HCT116 (cell line): ENCODE measurements at regions not wholly inside any gene's neighbourhood (a gene's known extent, or its start where the extent isn't known, plus 50 kb on each side); places are given as distances from the start of the nearest gene placed in this dataset.

Source experiments
- ATAC-seq: fragments of 200-7000 bp; cut with Tn5 transposase; 2 replicates; pipeline ENCODE4 v1.9.1; 2020; ENCODE audit warnings: mild to moderate bottlenecking, moderate library complexity
- BruUV-seq: library from RNA; stranded (reverse); fragments of 400-500 nt; replicated peaks from 2 replicates; lab custom pipeline; 2021; lab: Mats Ljungman, UMichigan
- CTCF ChIA-PET: fragments of 300-600 bp; sonication (Branson Sonifier 250); formaldehyde crosslinking; loops from one replicate; lab custom pipeline; 2021; ENCODE audit warnings: antibody characterized with exemption; lab: Charles Lee
- POLR2A ChIA-PET: fragments of 300-600, 350-600 bp; sonication (Branson Sonifier 250); formaldehyde crosslinking; loops from one replicate; lab custom pipeline; 2021; ENCODE audit warnings: antibody characterized with exemption; lab: Charles Lee
- RAD21 ChIA-PET, 2 experiments: fragments of 300-600 bp; sonication (Branson Sonifier 250); formaldehyde crosslinking; loops; one replicate each; lab custom pipeline; 2023; ENCODE audit warnings: low total read pairs in 2 of 2; ENCODE audit not compliant: uncharacterized antibody in 2 of 2, unreplicated experiment in 2 of 2, low non-redundant PET in 1 of 2; lab: Charles Lee
- DNase-seq: peaks from one replicate; pipeline ENCODE4 v3.0.0-alpha.2; 2010; ENCODE audit warnings: low read depth, low spot score
- H2AFZ ChIP-seq: fragments of 200-600 bp; shearing (Covaris generic), sonication (generic); 2 replicates; pipeline ENCODE4 v1.6.1; 2017; ENCODE audit warnings: low read depth, mixed run types, mixed read lengths, antibody characterized with exemption, low read length; ENCODE audit not compliant: poor library complexity, severe bottlenecking
- H3K27ac ChIP-seq: 2 replicates; pipeline ENCODE4 v1.5.1; 2012; ENCODE audit warnings: low read depth, low read length
- H3K27me3 ChIP-seq: fragments of 200-600 bp; sonication (generic); 2 replicates; pipeline ENCODE4 v1.6.1; 2016; ENCODE audit warnings: mixed run types, low read length, mixed read lengths; ENCODE audit not compliant: insufficient read depth
- H3K36me3 ChIP-seq, 2 experiments: fragments of 200-500 bp in 1 of 2; fragments of 200-600 bp in 1 of 2; sonication (Bioruptor generic) in 1 of 2; sonication (generic) in 1 of 2; 2 replicates each; pipeline versions ENCODE4 v1.5.1 to v1.6.1; 2014 to 2016; ENCODE audit warnings: low read length in 2 of 2, inconsistent platforms in 1 of 2, mixed read lengths in 1 of 2, mixed run types in 1 of 2; ENCODE audit not compliant: insufficient read depth in 2 of 2, control insufficient read depth in 1 of 2
- H3K4me1 ChIP-seq, 2 experiments: fragments of 200-600 bp in 1 of 2; sonication (generic) in 1 of 2; 2 replicates each; pipeline versions ENCODE4 v1.5.1 to v1.6.1; 2012 to 2017; ENCODE audit warnings: low read length in 2 of 2, inconsistent platforms in 1 of 2, mild to moderate bottlenecking in 1 of 2, mixed read lengths in 1 of 2, mixed run types in 1 of 2, moderate library complexity in 1 of 2; ENCODE audit not compliant: insufficient read depth in 2 of 2, control insufficient read depth in 1 of 2
- H3K4me2 ChIP-seq: fragments of 200-600 bp; sonication (generic); 2 replicates; pipeline ENCODE4 v1.6.1; 2017; ENCODE audit warnings: mixed run types, low read length, mixed read lengths
- H3K4me3 ChIP-seq, 2 experiments: fragments of 200-600 bp in 1 of 2; sonication (generic) in 1 of 2; replicated peaks in 1 of 2; 2 replicates each; pipeline ENCODE4 v1.5.1; 2011 to 2016; ENCODE audit warnings: low read length in 2 of 2, control low read depth in 1 of 2, low read depth in 1 of 2, mild to moderate bottlenecking in 1 of 2, mixed read lengths in 1 of 2, mixed run types in 1 of 2
- H3K79me2 ChIP-seq: fragments of 200-600 bp; sonication (generic); 2 replicates; pipeline ENCODE4 v1.6.1; 2017; ENCODE audit warnings: mild to moderate bottlenecking, mixed run types, low read length, moderate library complexity, mixed read lengths; ENCODE audit not compliant: insufficient read depth
- H3K9ac ChIP-seq: fragments of 200-600 bp; sonication (generic); 2 replicates; pipeline ENCODE4 v1.6.1; 2016; ENCODE audit warnings: low read length, mixed read lengths
- H3K9me2 ChIP-seq: fragments of 200-600 bp; sonication (generic), shearing (Covaris generic); 2 replicates; pipeline ENCODE4 v1.6.1; 2017; ENCODE audit warnings: mixed run types, mild to moderate bottlenecking, moderate library complexity; ENCODE audit not compliant: insufficient read depth
- H3K9me3 ChIP-seq, 2 experiments: fragments of 200-500 bp in 1 of 2; fragments of 200-600 bp in 1 of 2; sonication (Bioruptor generic) in 1 of 2; sonication (generic) in 1 of 2; 2 replicates each; pipeline ENCODE4 v1.6.1; 2014 to 2017; ENCODE audit warnings: low read length in 2 of 2, mixed read lengths in 2 of 2, inconsistent platforms in 1 of 2, low read depth in 1 of 2, mild to moderate bottlenecking in 1 of 2, mixed run types in 1 of 2, moderate library complexity in 1 of 2; ENCODE audit not compliant: control insufficient read depth in 1 of 2, insufficient read depth in 1 of 2
- H4K20me1 ChIP-seq: fragments of 200-600 bp; sonication (generic), shearing (Covaris generic); 2 replicates; pipeline ENCODE4 v1.6.1; 2017; ENCODE audit warnings: mixed run types, mild to moderate bottlenecking, moderate library complexity; ENCODE audit not compliant: insufficient read depth
- CBX3 ChIP-seq: IDR thresholded peaks from 2 replicates; pipeline ENCODE4 v1.6.1; 2012; ENCODE audit warnings: low read depth
- CEBPB ChIP-seq: IDR thresholded peaks from 2 replicates; pipeline ENCODE4 v1.6.1; 2012; ENCODE audit warnings: low read depth
- CTCF ChIP-seq, 3 experiments: fragments of 200-600 bp in 1 of 3; sonication (generic) in 1 of 3; IDR thresholded peaks in 2 of 3; conservative IDR thresholded peaks in 1 of 3; 2 replicates each; pipeline ENCODE4 v1.5.1; 2012 to 2017; ENCODE audit warnings: low read depth in 2 of 3, low read length in 2 of 3, antibody characterized with exemption in 1 of 3, borderline replicate concordance in 1 of 3, control low read depth in 1 of 3, mild to moderate bottlenecking in 1 of 3, mixed read lengths in 1 of 3, mixed run types in 1 of 3, moderate library complexity in 1 of 3; ENCODE audit not compliant: insufficient read depth in 1 of 3
- EGR1 ChIP-seq: IDR thresholded peaks from 2 replicates; pipeline ENCODE4 v1.6.1; 2012; ENCODE audit warnings: low read depth
- ELF1 ChIP-seq: IDR thresholded peaks from 2 replicates; pipeline ENCODE4 v1.6.1; 2012; ENCODE audit warnings: low read depth, borderline replicate concordance
- EZH2phosphoT487 ChIP-seq: fragments of 200-600 bp; IDR thresholded peaks from 2 replicates; pipeline ENCODE4 v1.6.1; 2018; ENCODE audit warnings: antibody characterized with exemption, borderline replicate concordance
- JUND ChIP-seq: IDR thresholded peaks from 2 replicates; pipeline ENCODE4 v1.6.1; 2012
- POLR2A ChIP-seq: IDR thresholded peaks from 2 replicates; pipeline ENCODE4 v1.7.0; 2011; ENCODE audit warnings: borderline replicate concordance; ENCODE audit not compliant: insufficient read depth, insufficient read length; ENCODE audit errors: extremely low read depth
- RAD21 ChIP-seq: IDR thresholded peaks from 2 replicates; pipeline ENCODE4 v1.6.1; 2012; ENCODE audit warnings: low read depth, mild to moderate bottlenecking
- SIN3A ChIP-seq: IDR thresholded peaks from 2 replicates; pipeline ENCODE4 v1.6.1; 2012; ENCODE audit warnings: low read depth
- SP1 ChIP-seq: IDR thresholded peaks from 2 replicates; pipeline ENCODE4 v1.6.1; 2012; ENCODE audit warnings: low read depth
- SRF ChIP-seq: IDR thresholded peaks from 2 replicates; pipeline ENCODE4 v1.6.1; 2012; ENCODE audit warnings: low read depth
- YY1 ChIP-seq: IDR thresholded peaks from 2 replicates; pipeline ENCODE4 v1.6.1; 2011; ENCODE audit warnings: low read length, low read depth, moderate library complexity, mild to moderate bottlenecking; ENCODE audit not compliant: insufficient replicate concordance; ENCODE audit errors: extremely low read depth
- ZBTB33 ChIP-seq: IDR thresholded peaks from 2 replicates; pipeline ENCODE4 v1.6.1; 2011; ENCODE audit warnings: mild to moderate bottlenecking, low read length, moderate library complexity; ENCODE audit not compliant: insufficient replicate concordance; ENCODE audit errors: extremely low read depth
- ZFX ChIP-seq: fragments of 450-650 bp; IDR thresholded peaks from 2 replicates; pipeline ENCODE4 v1.6.1; 2017
- ZNF274 ChIP-seq: fragments of 200-500 bp; sonication (Bioruptor generic); IDR thresholded peaks from 2 replicates; pipeline ENCODE4 v1.6.1; 2014; ENCODE audit warnings: mild to moderate bottlenecking, low read depth, low read length, inconsistent platforms
- intact Hi-C: fragments of 100-400 bp; cut with micrococcal nuclease; formaldehyde crosslinking; loops from 2 replicates; pipeline ENCODE4 v1.10.0; 2022
- TF ChIP-seq, protein P1 (sequence below): IDR thresholded peaks from 2 replicates; pipeline ENCODE4 v1.6.1; 2012

- TF ChIP-seq, protein P1, sequence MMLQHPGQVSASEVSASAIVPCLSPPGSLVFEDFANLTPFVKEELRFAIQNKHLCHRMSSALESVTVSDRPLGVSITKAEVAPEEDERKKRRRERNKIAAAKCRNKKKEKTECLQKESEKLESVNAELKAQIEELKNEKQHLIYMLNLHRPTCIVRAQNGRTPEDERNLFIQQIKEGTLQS, result no peak
- TF ChIP-seq ELF1, result no peak
- TF ChIP-seq SRF, result no peak
- no peak for TF ChIP-seq JUND
- no peak for TF ChIP-seq CBX3
- TF ChIP-seq ZNF274, result no peak
These were observed 489.9 kb downstream of the PSAT1 start (continued) for GRCh38 chr9:78786794-78787193.

GRCh38 chr9:78788101-78788500 is 491.2 kb downstream of the PSAT1 start:
- Histone ChIP-seq H3K36me3 (no peaks in the 10 kb centered on the region), H3K9ac (no peak overlapping the region), H3K27me3 (no peaks in the 10 kb centered on the region), H3K4me3 (no peak overlapping the region), H2AFZ (no peak overlapping the region), H3K9me3 (no peaks in the 10 kb centered on the region), H3K27ac (no peak overlapping the region), H3K79me2 (no peaks in the 10 kb centered on the region), H3K4me1 (no peaks in the 10 kb centered on the region), H4K20me1 (no peaks in the 10 kb centered on the region), H3K4me2 (no peak overlapping the region), H3K9me2 (no peaks in the 10 kb centered on the region)
- DNase-seq (no peak), ATAC-seq (no peak)
- BruUV-seq, result no TSS peak
- CTCF ChIA-PET, result no interaction called here
- POLR2A ChIA-PET, result no interaction called here
- intact Hi-C loops, result no loop called here
- no peak for TF ChIP-seq POLR2A
- TF ChIP-seq EZH2phosphoT487, result no peak
- TF ChIP-seq, protein P1, result no peak
- no peak for TF ChIP-seq SP1
- TF ChIP-seq ZFX, result no peak
- no peak for TF ChIP-seq EGR1
- RAD21 ChIA-PET, result no interaction called here

DNA sequence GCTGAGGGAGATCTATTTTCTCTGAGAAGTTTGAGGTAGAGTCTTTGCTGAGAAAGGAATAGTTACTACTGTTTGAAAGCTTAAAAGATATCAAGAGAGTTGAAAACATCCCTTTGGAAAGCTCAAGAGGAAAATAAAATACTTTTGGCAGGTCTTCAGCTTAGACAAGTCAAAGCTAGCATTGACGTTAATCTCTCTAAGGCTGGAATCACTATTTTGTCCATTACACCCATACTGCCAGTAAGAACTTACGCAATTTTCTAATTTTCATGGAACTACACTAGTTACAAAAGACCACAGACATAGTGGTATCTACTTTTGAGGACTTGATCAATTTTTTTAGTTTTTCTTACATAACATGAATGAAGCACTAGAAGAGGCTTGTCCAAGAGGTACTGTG is 494.9 kb downstream of the PSAT1 start:
- Histone ChIP-seq H3K36me3 (no peaks in the 10 kb centered on the region), H4K20me1 (no peaks in the 10 kb centered on the region), H3K4me3 (no peak overlapping the region), H3K9me3 (no peaks in the 10 kb centered on the region), H3K27ac (no peak overlapping the region), H3K4me1 (no peaks in the 10 kb centered on the region), H3K79me2 (no peaks in the 10 kb centered on the region), H3K9me2 (no peaks in the 10 kb centered on the region), H3K27me3 (no peaks in the 10 kb centered on the region), H3K9ac (no peak overlapping the region), H2AFZ (no peak overlapping the region), H3K4me2 (no peak overlapping the region)
- ATAC-seq (no peak), DNase-seq (no peak)
- POLR2A ChIA-PET, result no interaction called here
- intact Hi-C loops, result no loop called here
- no TSS peak for BruUV-seq
- RAD21 ChIA-PET, result no interaction called here
- CTCF ChIA-PET, result no interaction called here
- TF ChIP-seq CTCF (IDR thresholded peaks at IDR 0.05 in 2 of 3, conservative IDR thresholded peaks at IDR 0.05 in 1 of 3; ENCODE audit: borderline replicate concordance in 1 of 3, insufficient read depth in 1 of 3, low read depth in 2 of 3, low read length in 2 of 3) (no peak), RAD21 (no peak), ZNF274 (no peak), SP1 (no peak), EGR1 (no peak), POLR2A (no peak), CEBPB (no peak), ZBTB33 (no peak), SIN3A (no peak), YY1 (no peak)
